Stomach (tissue), 8 donors: ENCODE measurements at regions not wholly inside any gene's neighbourhood (a gene's known extent, or its start where the extent isn't known, plus 50 kb on each side); places are given as distances from the start of the nearest gene placed in this dataset.

Experiments used
- DNase-seq, 2 donors: peaks; one replicate each; pipeline versions ENCODE4 v3.0.0 to v3.0.0-alpha.2; 2013 to 2019
- H3K27ac ChIP-seq, 5 donors: fragments of 200-600 bp in 4 of 5; sonication (generic) in 4 of 5; one replicate each; pipeline ENCODE4 v1.5.1; 2013 to 2019; ENCODE audit warnings: mild to moderate bottlenecking in 1 of 5, moderate library complexity in 1 of 5
- H3K27me3 ChIP-seq, 3 donors: fragments of 200-600 bp; sonication (generic); one replicate each; pipeline ENCODE4 v1.5.1; 2017 to 2019; ENCODE audit warnings: mixed run types in 1 of 3
- H3K36me3 ChIP-seq, 4 donors: fragments of 200-600 bp; sonication (generic); 1 replicate in 3 of 4; 2 replicates in 1 of 4; pipeline ENCODE4 v1.5.1; 2016 to 2019
- H3K4me1 ChIP-seq, 4 donors: fragments of 200-600 bp; sonication (generic); one replicate each; pipeline ENCODE4 v1.5.1; 2016 to 2019
- H3K4me3 ChIP-seq, 4 donors: fragments of 200-600 bp; sonication (generic) in 3 of 4; one replicate each; pipeline ENCODE4 v1.5.1; 2016 to 2019; ENCODE audit warnings: mild to moderate bottlenecking in 1 of 4
- H3K9me3 ChIP-seq, 4 donors: fragments of 200-600 bp; sonication (generic); one replicate each; pipeline ENCODE4 v1.5.1; 2016 to 2019
- CTCF ChIP-seq, 7 experiments: fragments of 450-650 bp in 4 of 7; fragments of 200-600 bp in 3 of 7; sonication (generic) in 3 of 7; IDR thresholded peaks; one replicate each; pipeline ENCODE4 v1.5.1; 2016 to 2019; ENCODE audit warnings: antibody characterized with exemption in 7 of 7, control low read depth in 2 of 7, mild to moderate bottlenecking in 1 of 7
- EP300 ChIP-seq: sonication (generic); formaldehyde crosslinking; IDR thresholded peaks from one replicate; pipeline ENCODE4 v1.6.1; 2017; ENCODE audit warnings: antibody characterized with exemption
- POLR2A ChIP-seq, 4 donors: fragments of 450-650 bp; IDR thresholded peaks; one replicate each; pipeline ENCODE4 v1.6.1; 2016; ENCODE audit warnings: antibody characterized with exemption in 4 of 4, control low read depth in 2 of 4, mild to moderate bottlenecking in 1 of 4, moderate library complexity in 1 of 4
- POLR2AphosphoS5 ChIP-seq, 3 donors: sonication (generic); formaldehyde crosslinking; IDR thresholded peaks; one replicate each; pipeline ENCODE4 v1.6.1; 2016; ENCODE audit warnings: antibody characterized with exemption in 3 of 3
- WGBS, 5 donors: extraction: QIAGEN DNeasy Blood & Tissue Kit in 3 of 5; methylation state at CpG; one replicate each; pipeline versions ENCODE4 v1.1.5 to v1.1.7; 2013 to 2018; 5-methylcytosine and 5-hydroxymethylcytosine counted together
- intact Hi-C: fragments of 100-400 bp; cut with DNase I; formaldehyde crosslinking; loops from one replicate; pipeline ENCODE4 v1.15.1; 2023; ENCODE audit warnings: low total_unique reads
- donor health status: healthy with polysubstance abuse.
- donor health status: Bipolar disorder and iron deficiency.
- donor health status: healthy.

GRCh38 chr3:13718000-13718399 is 161.9 kb downstream of the WNT7A start:
- no peak overlapping the region for H3K27ac ChIP-seq
- peaks cover 0 to 8% (median 3%) of the 10 kb centered on the region in 4 donors for H3K9me3 ChIP-seq
- H3K4me3 ChIP-seq = no peak overlapping the region
- no peaks in the 10 kb centered on the region for H3K27me3 ChIP-seq
- TF ChIP-seq POLR2A (IDR thresholded peaks at IDR 0.05) = no peak
- TF ChIP-seq POLR2AphosphoS5 (IDR thresholded peaks at IDR 0.05) = no peak
- no peak for TF ChIP-seq EP300
- TF ChIP-seq CTCF (IDR thresholded peaks at IDR 0.05) = no peak
- no peaks in the 10 kb centered on the region for H3K4me1 ChIP-seq
- H3K36me3 ChIP-seq = no peaks in the 10 kb centered on the region
- intact Hi-C loops = no loop called here
- peak; percentile 0 to 7 for DNase-seq
- 63 to 80% (median 70%) methylated on average over 2 of the region's 2 CpGs for WGBS, 5 donors

GRCh38 chr3:13717222-13717895 is 162.5 kb downstream of the WNT7A start:
- peak; percentile 1 to 14 for DNase-seq
- Histone ChIP-seq H3K27ac (no peak overlapping the region), H3K4me1 (no peaks in the 10 kb centered on the region), H3K36me3 (no peaks in the 10 kb centered on the region), H3K9me3 (peaks cover 0 to 12% (median 3%) of the 10 kb centered on the region in 4 donors), H3K27me3 (no peaks in the 10 kb centered on the region), H3K4me3 (no peak overlapping the region)
- no peak for TF ChIP-seq CTCF (IDR thresholded peaks at IDR 0.05)
- TF ChIP-seq EP300 = no peak
- TF ChIP-seq POLR2AphosphoS5 (IDR thresholded peaks at IDR 0.05) = no peak
- no peak for TF ChIP-seq POLR2A (IDR thresholded peaks at IDR 0.05)
- WGBS, 5 donors = 39 to 51% (median 47%) methylated on average over 8 of the region's 8 CpGs
- intact Hi-C loops = no loop called here

GRCh38 chr3:13716540-13717221 is 163.2 kb downstream of the WNT7A start:
- 82 to 89% (median 85%) methylated on average over 7 of the region's 7 CpGs for WGBS, 5 donors
- DNase-seq = peak; percentile 0 to 8
- H3K4me3 ChIP-seq = no peak overlapping the region

GRCh38 chr3:13715961-13716360 is 163.9 kb downstream of the WNT7A start:
- TF ChIP-seq POLR2AphosphoS5 (IDR thresholded peaks at IDR 0.05) (no peak), POLR2A (IDR thresholded peaks at IDR 0.05) (no peak), CTCF (IDR thresholded peaks at IDR 0.05) (no peak), EP300 (no peak)
- Histone ChIP-seq H3K4me1 (no peaks in the 10 kb centered on the region), H3K9me3 (peaks cover 0 to 10% (median 4%) of the 10 kb centered on the region in 4 donors), H3K27me3 (no peaks in the 10 kb centered on the region), H3K36me3 (no peaks in the 10 kb centered on the region), H3K4me3 (no peak overlapping the region), H3K27ac (no peak overlapping the region)
- DNase-seq = peak in 1 of 2 donors; percentile 21
- intact Hi-C loops = no loop called here
- WGBS, 5 donors = 85 to 93% (median 88%) methylated on average over 4 of the region's 4 CpGs

More at GRCh38 chr3:13716540-13717221, 163.2 kb downstream of the WNT7A start:
- Histone ChIP-seq H3K27ac (no peak overlapping the region), H3K4me1 (no peaks in the 10 kb centered on the region), H3K27me3 (no peaks in the 10 kb centered on the region), H3K36me3 (no peaks in the 10 kb centered on the region), H3K9me3 (peaks cover 0 to 8% (median 4%) of the 10 kb centered on the region in 4 donors)
- TF ChIP-seq EP300 (no peak), CTCF (IDR thresholded peaks at IDR 0.05) (no peak), POLR2A (IDR thresholded peaks at IDR 0.05) (no peak), POLR2AphosphoS5 (IDR thresholded peaks at IDR 0.05) (no peak)
- intact Hi-C loops = no loop called here
